MM.1S (cell line): ENCODE measurements at regions not wholly inside any gene's neighbourhood (a gene's known extent, or its start where the extent isn't known, plus 50 kb on each side); places are given as distances from the start of the nearest gene placed in this dataset.

Experiments
- DNase-seq: peaks from one replicate; pipeline ENCODE4 v3.0.0-alpha.2; 2015
- H2AFZ ChIP-seq: fragments of 300-600 bp; sonication (generic); 2 replicates; pipeline ENCODE4 v1.6.0; 2016; ENCODE audit warnings: antibody characterized with exemption, low read length
- H3F3A ChIP-seq: fragments of 300-600 bp; sonication (generic); 2 replicates; pipeline ENCODE4 v1.6.1; 2016; ENCODE audit warnings: mild to moderate bottlenecking, antibody characterized with exemption, low read length, moderate library complexity, mixed read lengths; ENCODE audit not compliant: insufficient read depth
- H3K27ac ChIP-seq: fragments of 300-600 bp; sonication (generic); 2 replicates; pipeline ENCODE4 v1.5.1; 2016; ENCODE audit warnings: mild to moderate bottlenecking, low read length
- H3K27me3 ChIP-seq: fragments of 300-600 bp; sonication (generic); replicated peaks from 2 replicates; pipeline ENCODE4 v1.6.0; 2016; ENCODE audit warnings: low read length; ENCODE audit not compliant: insufficient read depth
- H3K36me3 ChIP-seq: fragments of 300-600 bp; sonication (generic); replicated peaks from 2 replicates; pipeline ENCODE4 v1.6.1; 2016; ENCODE audit warnings: mild to moderate bottlenecking, low read length, mixed read lengths; ENCODE audit not compliant: insufficient read depth
- H3K4me1 ChIP-seq: fragments of 300-600 bp; sonication (generic); 2 replicates; pipeline ENCODE4 v1.6.1; 2016; ENCODE audit warnings: low read length, mixed read lengths
- H3K4me2 ChIP-seq: fragments of 300-600 bp; sonication (generic); 2 replicates; pipeline ENCODE4 v1.6.0; 2016; ENCODE audit warnings: low read depth, low read length
- H3K4me3 ChIP-seq: fragments of 300-600 bp; sonication (generic); 2 replicates; pipeline ENCODE4 v1.5.1; 2016; ENCODE audit warnings: low read length, mixed read lengths
- H3K79me2 ChIP-seq: fragments of 300-600 bp; sonication (generic); 2 replicates; pipeline ENCODE4 v1.6.1; 2016; ENCODE audit warnings: mixed run types, low read length, mixed read lengths
- H3K9ac ChIP-seq: fragments of 300-600 bp; sonication (generic); 2 replicates; pipeline ENCODE4 v1.6.1; 2016; ENCODE audit warnings: low read length, mixed read lengths
- H3K9me2 ChIP-seq: fragments of 300-600 bp; sonication (generic); replicated peaks from 2 replicates; pipeline ENCODE4 v1.6.1; 2016; ENCODE audit warnings: mild to moderate bottlenecking, low read length, mixed read lengths; ENCODE audit not compliant: insufficient read depth
- H3K9me3 ChIP-seq: fragments of 300-600 bp; sonication (generic); replicated peaks from 2 replicates; pipeline ENCODE4 v1.6.1; 2016; ENCODE audit warnings: mild to moderate bottlenecking, low read length, mixed read lengths; ENCODE audit not compliant: insufficient read depth
- H4K20me1 ChIP-seq: fragments of 300-600 bp; sonication (generic); 2 replicates; pipeline ENCODE4 v1.6.1; 2016; ENCODE audit warnings: mild to moderate bottlenecking, low read length, moderate library complexity, mixed read lengths; ENCODE audit not compliant: insufficient read depth
- CTCF ChIP-seq: fragments of 300-600 bp; sonication (generic); IDR thresholded peaks from 2 replicates; pipeline ENCODE4 v1.5.1; 2016; ENCODE audit warnings: antibody characterized with exemption, low read length, mixed read lengths
- EZH2 ChIP-seq: fragments of 300-600 bp; sonication (generic); optimal IDR thresholded peaks from 2 replicates; pipeline ENCODE3; 2017; ENCODE audit warnings: low read depth, mild to moderate bottlenecking, antibody characterized with exemption, low read length, mixed read lengths
- EZH2phosphoT487 ChIP-seq: fragments of 300-600 bp; sonication (generic); IDR thresholded peaks from 2 replicates; pipeline ENCODE4 v1.6.1; 2018; ENCODE audit warnings: antibody characterized with exemption, low read length

- no peak for DNase-seq
- Histone ChIP-seq H3K9me3 (no peaks in the 10 kb centered on the region), H2AFZ (no peak overlapping the region), H3K4me1 (no peaks in the 10 kb centered on the region), H3K36me3 (no peaks in the 10 kb centered on the region), H3K9ac (no peak overlapping the region), H4K20me1 (no peaks in the 10 kb centered on the region), H3K27ac (no peak overlapping the region), H3K4me2 (no peak overlapping the region), H3K79me2 (no peaks in the 10 kb centered on the region), H3K9me2 (no peaks in the 10 kb centered on the region), H3K27me3 (no peaks in the 10 kb centered on the region), H3F3A (no peaks in the 10 kb centered on the region), H3K4me3 (no peak overlapping the region)
- TF ChIP-seq EZH2 (no peak), EZH2phosphoT487 (no peak), CTCF (no peak)
These were observed 297.9 kb downstream of the EN1 start for GRCh38 chr2:118549503-118549902.

- Histone ChIP-seq H3K9me3 (no peaks in the 10 kb centered on the region), H3K4me3 (no peak overlapping the region), H3K79me2 (no peaks in the 10 kb centered on the region), H2AFZ (no peak overlapping the region), H3K27me3 (no peaks in the 10 kb centered on the region), H3K9me2 (no peaks in the 10 kb centered on the region), H3K4me2 (no peak overlapping the region), H3F3A (no peaks in the 10 kb centered on the region), H4K20me1 (no peaks in the 10 kb centered on the region), H3K36me3 (no peaks in the 10 kb centered on the region), H3K27ac (no peak overlapping the region), H3K4me1 (no peaks in the 10 kb centered on the region), H3K9ac (no peak overlapping the region)
- no peak for DNase-seq
- no peak for TF ChIP-seq CTCF
- TF ChIP-seq EZH2 = no peak
- TF ChIP-seq EZH2phosphoT487 = no peak
These were observed 298.5 kb downstream of the EN1 start for GRCh38 chr2:118548880-118549488.

- no peaks in the 10 kb centered on the region for H4K20me1 ChIP-seq
- H3K79me2 ChIP-seq = no peaks in the 10 kb centered on the region
- no peak for DNase-seq
- no peaks in the 10 kb centered on the region for H3K9me3 ChIP-seq
- no peak overlapping the region for H2AFZ ChIP-seq
- no peaks in the 10 kb centered on the region for H3F3A ChIP-seq
- H3K4me3 ChIP-seq = no peak overlapping the region
- peaks cover 8% of the 10 kb centered on the region for H3K4me1 ChIP-seq
- no peaks in the 10 kb centered on the region for H3K9me2 ChIP-seq
- no peak overlapping the region for H3K9ac ChIP-seq
- TF ChIP-seq EZH2 (no peak), CTCF (peak; percentile 43), EZH2phosphoT487 (no peak)
- H3K36me3 ChIP-seq = no peaks in the 10 kb centered on the region
- no peak overlapping the region for H3K27ac ChIP-seq
- H3K4me2 ChIP-seq = no peak overlapping the region
- H3K27me3 ChIP-seq = no peaks in the 10 kb centered on the region
These were observed 308.2 kb downstream of the EN1 start for GRCh38 chr2:118539290-118539689.
